H9 (cell line): ENCODE measurements at regions not wholly inside any gene's neighbourhood (a gene's known extent, or its start where the extent isn't known, plus 50 kb on each side); places are given as distances from the start of the nearest gene placed in this dataset.
"Not testable (repeated sequence)": the region's sequence is repeated elsewhere in the genome, so short reads cannot be mapped to it uniquely, and the experiment has no call there.

Experiments
- DNase-seq: peaks from one replicate; pipeline ENCODE4 v3.0.0-alpha.2; 2017
- H2AFZ ChIP-seq: one replicate; pipeline ENCODE4 v1.6.1; 2013; ENCODE audit warnings: mild to moderate bottlenecking, low read length, control low read depth, moderate library complexity
- H2AK5ac ChIP-seq: 2 replicates; pipeline ENCODE4 v1.6.1; 2013; ENCODE audit warnings: low read length, control low read depth, mixed read lengths; ENCODE audit not compliant: insufficient read length
- H2BK120ac ChIP-seq: one replicate; pipeline ENCODE4 v1.6.1; 2013; ENCODE audit warnings: low read depth, mild to moderate bottlenecking, low read length, control low read depth, inconsistent platforms; ENCODE audit not compliant: poor library complexity, severe bottlenecking
- H2BK12ac ChIP-seq: 2 replicates; pipeline ENCODE4 v1.6.1; 2013; ENCODE audit warnings: low read length, control low read depth, mixed read lengths, low read depth; ENCODE audit not compliant: insufficient read length
- H2BK15ac ChIP-seq: 2 replicates; pipeline ENCODE4 v1.6.1; 2013; ENCODE audit warnings: low read depth, low read length, control low read depth
- H2BK20ac ChIP-seq: one replicate; pipeline ENCODE4 v1.6.1; 2013; ENCODE audit warnings: low read depth, mild to moderate bottlenecking, low read length, control low read depth, inconsistent platforms; ENCODE audit not compliant: poor library complexity, severe bottlenecking
- H2BK5ac ChIP-seq: 2 replicates; pipeline ENCODE4 v1.6.1; 2013; ENCODE audit warnings: low read length, control low read depth, mixed read lengths; ENCODE audit not compliant: insufficient read length
- H3K14ac ChIP-seq: 2 replicates; pipeline ENCODE4 v1.6.1; 2013; ENCODE audit warnings: low read length, control low read depth; ENCODE audit not compliant: insufficient read depth
- H3K18ac ChIP-seq: 2 replicates; pipeline ENCODE4 v1.6.1; 2013; ENCODE audit warnings: low read depth, mild to moderate bottlenecking, mixed read lengths, low read length, control low read depth; ENCODE audit not compliant: insufficient read length
- H3K23ac ChIP-seq: 2 replicates; pipeline ENCODE4 v1.6.1; 2013; ENCODE audit warnings: low read length, control low read depth, mixed read lengths, low read depth; ENCODE audit not compliant: insufficient read length
- H3K23me2 ChIP-seq: 2 replicates; pipeline ENCODE4 v1.6.1; 2013; ENCODE audit warnings: low read depth, mild to moderate bottlenecking, mixed read lengths, low read length, control low read depth; ENCODE audit not compliant: insufficient read length, poor library complexity, severe bottlenecking
- H3K27ac ChIP-seq: 2 replicates; pipeline ENCODE4 v1.5.1; 2013; ENCODE audit warnings: low read length, control low read depth, mixed read lengths, low read depth; ENCODE audit not compliant: insufficient read length
- H3K27me3 ChIP-seq: 2 replicates; pipeline ENCODE4 v1.6.1; 2013; ENCODE audit warnings: low read length, control low read depth, inconsistent platforms; ENCODE audit not compliant: insufficient read depth
- H3K4ac ChIP-seq: 2 replicates; pipeline ENCODE4 v1.6.1; 2013; ENCODE audit warnings: low read depth, mild to moderate bottlenecking, control low read depth, inconsistent platforms, low read length, moderate library complexity
- H3K4me1 ChIP-seq: 2 replicates; pipeline ENCODE4 v1.6.1; 2013; ENCODE audit warnings: low read length, control low read depth, inconsistent platforms; ENCODE audit not compliant: insufficient read depth
- H3K4me2 ChIP-seq: 2 replicates; pipeline ENCODE4 v1.6.1; 2013; ENCODE audit warnings: low read length, control low read depth, mixed read lengths; ENCODE audit not compliant: insufficient read length, insufficient read depth
- H3K56ac ChIP-seq: 2 replicates; pipeline ENCODE4 v1.6.1; 2013; ENCODE audit warnings: low read depth, mild to moderate bottlenecking, mixed read lengths, low read length, control low read depth; ENCODE audit not compliant: insufficient read length
- H3K79me1 ChIP-seq: 2 replicates; pipeline ENCODE4 v1.6.1; 2013; ENCODE audit warnings: low read depth, mild to moderate bottlenecking, moderate library complexity, low read length, control low read depth, inconsistent platforms; ENCODE audit not compliant: insufficient read depth, poor library complexity, severe bottlenecking
- H3K79me2 ChIP-seq: 2 replicates; pipeline ENCODE4 v1.6.1; 2013; ENCODE audit warnings: low read length, control low read depth, inconsistent platforms; ENCODE audit not compliant: insufficient read depth
- H3K9ac ChIP-seq: 2 replicates; pipeline ENCODE4 v1.6.1; 2013; ENCODE audit warnings: low read length, control low read depth, mixed read lengths; ENCODE audit not compliant: insufficient read length; ENCODE audit errors: extremely low read depth
- H3K9me3 ChIP-seq: one replicate; pipeline ENCODE4 v1.6.1; 2013; ENCODE audit warnings: low read depth, low read length, inconsistent platforms; ENCODE audit not compliant: control insufficient read depth
- H3T11ph ChIP-seq: one replicate; pipeline ENCODE4 v1.6.1; 2013; ENCODE audit warnings: mild to moderate bottlenecking, low read length, control low read depth, inconsistent platforms
- H4K20me1 ChIP-seq: one replicate; pipeline ENCODE4 v1.6.1; 2013; ENCODE audit not compliant: control insufficient read depth, insufficient read length, insufficient read depth
- H4K5ac ChIP-seq: 2 replicates; pipeline ENCODE4 v1.6.1; 2013; ENCODE audit warnings: low read depth, mild to moderate bottlenecking, mixed read lengths, low read length, control low read depth; ENCODE audit not compliant: insufficient read length
- H4K8ac ChIP-seq: replicated peaks from 2 replicates; pipeline ENCODE4 v1.6.1; 2013; ENCODE audit warnings: low read length, control low read depth, mixed read lengths, low read depth; ENCODE audit not compliant: insufficient read length
- H4K91ac ChIP-seq: 2 replicates; pipeline ENCODE4 v1.6.1; 2013; ENCODE audit warnings: low read depth, mild to moderate bottlenecking, moderate library complexity, mixed read lengths, low read length, control low read depth; ENCODE audit not compliant: insufficient read length
- H3K27ac Mint-ChIP-seq, 3 experiments: 2 replicates in 2 of 3; 3 replicates in 1 of 3; pipeline ENCODE4 v1.8.0; 2020 to 2021; ENCODE audit warnings: mixed read lengths in 3 of 3, mild to moderate bottlenecking in 1 of 3, moderate library complexity in 1 of 3
- H3K27me3 Mint-ChIP-seq: 2 replicates; pipeline ENCODE4 v1.8.0; 2021; ENCODE audit warnings: low read depth, mild to moderate bottlenecking, moderate library complexity, mixed read lengths
- H3K36me3 Mint-ChIP-seq, 3 experiments: 2 replicates in 2 of 3; 3 replicates in 1 of 3; pipeline ENCODE4 v1.8.0; 2020 to 2021; ENCODE audit warnings: low read depth in 3 of 3, mixed read lengths in 3 of 3; ENCODE audit not compliant: insufficient read depth in 1 of 3
- H3K4me1 Mint-ChIP-seq, 2 experiments: 2 replicates each; pipeline ENCODE4 v1.8.0; 2020; ENCODE audit warnings: mixed read lengths in 2 of 2
- H3K4me3 Mint-ChIP-seq, 2 experiments: 2 replicates in 1 of 2; 3 replicates in 1 of 2; pipeline ENCODE4 v1.8.0; 2020 to 2021; ENCODE audit warnings: mild to moderate bottlenecking in 2 of 2, mixed read lengths in 2 of 2, moderate library complexity in 1 of 2
- H3K9me3 Mint-ChIP-seq, 2 experiments: 2 replicates in 1 of 2; 3 replicates in 1 of 2; pipeline ENCODE4 v1.8.0; 2020; ENCODE audit warnings: mild to moderate bottlenecking in 2 of 2, mixed read lengths in 2 of 2, moderate library complexity in 1 of 2
- CTCF ChIP-seq: fragments of 200-600 bp; sonication (generic); conservative IDR thresholded peaks from 3 replicates; pipeline ENCODE4 v1.8.0; 2021; ENCODE audit warnings: antibody characterized with exemption, mild to moderate bottlenecking
- WGBS: extraction: QIAGEN DNeasy Blood & Tissue Kit; methylation state at CpG from one replicate; pipeline ENCODE4 v1.1.7; 2013; ENCODE audit warnings: missing lambda C conversion rate, low lambda C conversion rate, mixed read lengths; ENCODE audit not compliant: insufficient read length; ENCODE audit errors: extremely low coverage; 5-methylcytosine and 5-hydroxymethylcytosine counted together

- Histone ChIP-seq H2BK120ac (no peak overlapping the region), H3K14ac (no peak overlapping the region), H2BK5ac (no peak overlapping the region), H2BK20ac (no peak overlapping the region), H3K9me3 (peaks cover 9% of the 10 kb centered on the region), H4K91ac (no peak overlapping the region), H3K4me2 (no peak overlapping the region), H3K4me1 (no peaks in the 10 kb centered on the region), H2BK12ac (no peak overlapping the region), H3K9ac (no peak overlapping the region), H3K79me1 (no peaks in the 10 kb centered on the region), H3K18ac (no peak overlapping the region), H3K23me2 (no peaks in the 10 kb centered on the region), H2AFZ (no peak overlapping the region), H2AK5ac (no peak overlapping the region), H3K23ac (no peak overlapping the region), H3K27ac (no peak overlapping the region), H3K27me3 (no peaks in the 10 kb centered on the region), H4K20me1 (no peaks in the 10 kb centered on the region), H3K79me2 (no peaks in the 10 kb centered on the region), H4K5ac (no peak overlapping the region), H4K8ac (no peak overlapping the region), H2BK15ac (no peak overlapping the region), H3K4ac (no peak overlapping the region), H3K56ac (no peak overlapping the region), H3T11ph (no peak overlapping the region)
- no peak for DNase-seq
- Mint-ChIP-seq H3K4me3 (no peak overlapping the region), H3K27ac (no peak overlapping the region), H3K27me3 (peaks cover 9% of the 10 kb centered on the region), H3K36me3 (peaks cover 3 to 9% (median 7%) of the 10 kb centered on the region in 3 experiments; a peak in 6 of 7 replicates), H3K4me1 (peaks cover 8 to 10% of the 10 kb centered on the region in 2 experiments), H3K9me3 (peaks cover 10 to 16% of the 10 kb centered on the region in 2 experiments)
- TF ChIP-seq CTCF = no peak
- no CpG with 5 or more reads among the region's 7 CpGs for WGBS
These were observed 230.9 kb upstream of the MSX2 start for GRCh38 chr5:174493530-174493929.

- not testable (repeated sequence) for H3K27me3 ChIP-seq, H3T11ph ChIP-seq, H3K4ac ChIP-seq, H4K5ac ChIP-seq, H3K4me2 ChIP-seq, H3K18ac ChIP-seq, H3K14ac ChIP-seq, H3K9ac ChIP-seq, H3K79me2 ChIP-seq, H3K4me3 Mint-ChIP-seq, H2BK15ac ChIP-seq, DNase-seq, H3K4me1 ChIP-seq, H3K4me1 Mint-ChIP-seq, H3K27ac ChIP-seq, H3K79me1 ChIP-seq, H3K23ac ChIP-seq, H2BK120ac ChIP-seq, H2BK12ac ChIP-seq, H3K23me2 ChIP-seq, H2AK5ac ChIP-seq, H2AFZ ChIP-seq, H2BK20ac ChIP-seq, H3K56ac ChIP-seq, H2BK5ac ChIP-seq, H4K20me1 ChIP-seq, H3K27ac Mint-ChIP-seq, H4K8ac ChIP-seq, H4K91ac ChIP-seq
- WGBS = no CpG with 5 or more reads among the region's 3 CpGs
- H3K9me3 ChIP-seq = peaks cover 12% of the 10 kb centered on the region
- Mint-ChIP-seq H3K27me3 (peaks cover 10% of the 10 kb centered on the region; the same call in 1 of the 2 replicates), H3K9me3 (peaks cover 34 to 38% of the 10 kb centered on the region in 2 experiments), H3K36me3 (peaks cover 8 to 28% (median 13%) of the 10 kb centered on the region in 3 experiments; a peak in 6 of 7 replicates)
These were observed 226.4 kb upstream of the MSX2 start for GRCh38 chr5:174497939-174498338.
